Stomach (tissue), 4 donors: ENCODE measurements at regions not wholly inside any gene's neighbourhood (a gene's known extent, or its start where the extent isn't known, plus 50 kb on each side); places are given as distances from the start of the nearest gene placed in this dataset.

Experiments
- CTCF ChIP-seq, 7 experiments: fragments of 450-650 bp in 4 of 7; fragments of 200-600 bp in 3 of 7; sonication (generic) in 3 of 7; IDR thresholded peaks; one replicate each; pipeline ENCODE4 v1.5.1; 2016 to 2019; ENCODE audit warnings: antibody characterized with exemption in 7 of 7, control low read depth in 2 of 7, mild to moderate bottlenecking in 1 of 7
- EP300 ChIP-seq: sonication (generic); formaldehyde crosslinking; IDR thresholded peaks from one replicate; pipeline ENCODE4 v1.6.1; 2017; ENCODE audit warnings: antibody characterized with exemption

GRCh38 chr2:154556146-154556545 lies 142.3 kb upstream of the KCNJ3 start:
- TF ChIP-seq CTCF (IDR thresholded peaks at IDR 0.05) (no peak), EP300 (no peak)
